ENCODE measurements at regions not wholly inside any gene's neighbourhood (a gene's known extent, or its start where the extent isn't known, plus 50 kb on each side); places are given as distances from the start of the nearest gene placed in this dataset.
"Not testable (repeated sequence)": the region's sequence is repeated elsewhere in the genome, so short reads cannot be mapped to it uniquely, and the experiment has no call there.

GRCh38 chr6:60763464-60764080 lies 1522.5 kb downstream of the KHDRBS2 start:
- TF ChIP-seq CTCF (conservative IDR thresholded peaks at IDR 0.05); EZH2 (IDR thresholded peaks at IDR 0.05; ENCODE audit: low read depth): not testable (repeated sequence)

All from PC-9 (cell line).